Spleen (tissue), 11 donors: ENCODE measurements at regions not wholly inside any gene's neighbourhood (a gene's known extent, or its start where the extent isn't known, plus 50 kb on each side); places are given as distances from the start of the nearest gene placed in this dataset.

ENCODE experiments used
- DNase-seq: peaks from one replicate; pipeline ENCODE4 v3.0.0-alpha.2; 2020
- H3K27ac ChIP-seq, 8 donors: fragments of 200-600 bp; sonication (generic) in 7 of 8; 1 replicate in 4 of 8; 2 replicates in 4 of 8; pipeline versions ENCODE4 v1.5.0 to v1.8.0; 2016 to 2021; ENCODE audit warnings: inconsistent platforms in 4 of 8, mild to moderate bottlenecking in 4 of 8, moderate library complexity in 1 of 8
- H3K27me3 ChIP-seq, 7 donors: fragments of 200-600 bp; sonication (generic) in 6 of 7; replicated peaks in 1 of 7; 1 replicate in 4 of 7; 2 replicates in 3 of 7; pipeline versions ENCODE4 v1.5.0 to v1.8.0; 2016 to 2021; ENCODE audit warnings: inconsistent platforms in 3 of 7, mild to moderate bottlenecking in 1 of 7
- H3K36me3 ChIP-seq, 6 donors: fragments of 200-600 bp; sonication (generic) in 5 of 6; 1 replicate in 4 of 6; 2 replicates in 2 of 6; pipeline versions ENCODE4 v1.5.0 to v1.8.0; 2016 to 2021; ENCODE audit warnings: inconsistent platforms in 2 of 6
- H3K4me1 ChIP-seq, 6 donors: fragments of 200-600 bp; sonication (generic) in 5 of 6; 1 replicate in 3 of 6; 2 replicates in 3 of 6; pipeline versions ENCODE4 v1.5.0 to v1.8.0; 2016 to 2021; ENCODE audit warnings: inconsistent platforms in 3 of 6
- H3K4me3 ChIP-seq, 8 donors: fragments of 200-600 bp; sonication (generic) in 7 of 8; 1 replicate in 4 of 8; 2 replicates in 4 of 8; pipeline versions ENCODE4 v1.5.0 to v1.8.0; 2016 to 2021; ENCODE audit warnings: inconsistent platforms in 4 of 8, mild to moderate bottlenecking in 4 of 8, moderate library complexity in 2 of 8
- H3K9me3 ChIP-seq, 8 donors: fragments of 200-600 bp; sonication (generic) in 7 of 8; 1 replicate in 4 of 8; 2 replicates in 4 of 8; pipeline versions ENCODE4 v1.5.0 to v1.8.0; 2016 to 2021; ENCODE audit warnings: inconsistent platforms in 4 of 8
- POLR2A ChIP-seq, 3 donors: fragments of 450-650 bp; IDR thresholded peaks; one replicate each; pipeline ENCODE4 v1.5.1; 2017; ENCODE audit warnings: antibody characterized with exemption in 3 of 3, mild to moderate bottlenecking in 1 of 3
- POLR2AphosphoS5 ChIP-seq, 3 donors: sonication (generic); formaldehyde crosslinking; IDR thresholded peaks; one replicate each; pipeline ENCODE4 v1.5.1; 2017; ENCODE audit warnings: antibody characterized with exemption in 3 of 3
- WGBS, 5 donors: extraction: QIAGEN DNeasy Blood & Tissue Kit in 3 of 5; methylation state at CpG; one replicate each; pipeline versions ENCODE4 v1.1.5 to v1.1.7; 2013 to 2018; 5-methylcytosine and 5-hydroxymethylcytosine counted together
- intact Hi-C: fragments of 100-400 bp; cut with DNase I; formaldehyde crosslinking; loops from one replicate; pipeline ENCODE4 v1.15.0; 2023; ENCODE audit warnings: low total_unique reads
- TF ChIP-seq, protein P1 (sequence below), 11 experiments: fragments of 200-600 bp in 7 of 11; fragments of 450-650 bp in 4 of 11; sonication (generic) in 4 of 11; IDR thresholded peaks in 8 of 11; conservative IDR thresholded peaks in 3 of 11; 1 replicate in 7 of 11; 2 replicates in 4 of 11; pipeline versions ENCODE4 v1.4.0 to v1.8.0; 2016 to 2021; ENCODE audit warnings: antibody characterized with exemption in 11 of 11, inconsistent platforms in 4 of 11, mild to moderate bottlenecking in 1 of 11
- donor health status: healthy with polysubstance abuse.
- donor health status: DM: no; HTN: no; CAD: no; lungs with moderate emphysema.
- donor health status: DM: no; HTN: no; CAD: no.
- donor health status: Bipolar disorder and iron deficiency.
- donor health status: healthy.
- donor health status: DM: no; HTN: no; CAD: no.
- donor health status: DM: yes; HTN: yes; CAD: no.

GRCh38 chr5:107278774-107279173 is 392.0 kb downstream of the EFNA5 start:
- H3K4me3 ChIP-seq: no peak overlapping the region
- H3K4me1 ChIP-seq: no peaks in the 10 kb centered on the region
- intact Hi-C loops: no loop called here
- no peaks in the 10 kb centered on the region for H3K27me3 ChIP-seq
- no peak for TF ChIP-seq POLR2A (IDR thresholded peaks at IDR 0.05)
- no peaks in the 10 kb centered on the region for H3K9me3 ChIP-seq
- DNase-seq: no peak
- 61 to 82% (median 62%) methylated on average over 4 of the region's 4 CpGs for WGBS, 5 donors
- no peak overlapping the region for H3K27ac ChIP-seq
- H3K36me3 ChIP-seq: no peaks in the 10 kb centered on the region

GRCh38 chr5:107277485-107278125 is 393.1 kb downstream of the EFNA5 start:
- WGBS, 5 donors: 82 to 91% (median 88%) methylated on average over 5 of the region's 5 CpGs
- no peaks in the 10 kb centered on the region for H3K4me1 ChIP-seq
- no peaks in the 10 kb centered on the region for H3K27me3 ChIP-seq
- H3K27ac ChIP-seq: no peak overlapping the region
- intact Hi-C loops: no loop called here
- no peak for DNase-seq
- TF ChIP-seq POLR2A (IDR thresholded peaks at IDR 0.05) (no peak), POLR2AphosphoS5 (IDR thresholded peaks at IDR 0.05) (no peak)
- TF ChIP-seq, protein P1, sequence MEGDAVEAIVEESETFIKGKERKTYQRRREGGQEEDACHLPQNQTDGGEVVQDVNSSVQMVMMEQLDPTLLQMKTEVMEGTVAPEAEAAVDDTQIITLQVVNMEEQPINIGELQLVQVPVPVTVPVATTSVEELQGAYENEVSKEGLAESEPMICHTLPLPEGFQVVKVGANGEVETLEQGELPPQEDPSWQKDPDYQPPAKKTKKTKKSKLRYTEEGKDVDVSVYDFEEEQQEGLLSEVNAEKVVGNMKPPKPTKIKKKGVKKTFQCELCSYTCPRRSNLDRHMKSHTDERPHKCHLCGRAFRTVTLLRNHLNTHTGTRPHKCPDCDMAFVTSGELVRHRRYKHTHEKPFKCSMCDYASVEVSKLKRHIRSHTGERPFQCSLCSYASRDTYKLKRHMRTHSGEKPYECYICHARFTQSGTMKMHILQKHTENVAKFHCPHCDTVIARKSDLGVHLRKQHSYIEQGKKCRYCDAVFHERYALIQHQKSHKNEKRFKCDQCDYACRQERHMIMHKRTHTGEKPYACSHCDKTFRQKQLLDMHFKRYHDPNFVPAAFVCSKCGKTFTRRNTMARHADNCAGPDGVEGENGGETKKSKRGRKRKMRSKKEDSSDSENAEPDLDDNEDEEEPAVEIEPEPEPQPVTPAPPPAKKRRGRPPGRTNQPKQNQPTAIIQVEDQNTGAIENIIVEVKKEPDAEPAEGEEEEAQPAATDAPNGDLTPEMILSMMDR (IDR thresholded peaks at IDR 0.05 in 8 of 11, conservative IDR thresholded peaks at IDR 0.05 in 3 of 11): no peak
- no peaks in the 10 kb centered on the region for H3K9me3 ChIP-seq
- no peaks in the 10 kb centered on the region for H3K36me3 ChIP-seq
- H3K4me3 ChIP-seq: no peak overlapping the region

DNA sequence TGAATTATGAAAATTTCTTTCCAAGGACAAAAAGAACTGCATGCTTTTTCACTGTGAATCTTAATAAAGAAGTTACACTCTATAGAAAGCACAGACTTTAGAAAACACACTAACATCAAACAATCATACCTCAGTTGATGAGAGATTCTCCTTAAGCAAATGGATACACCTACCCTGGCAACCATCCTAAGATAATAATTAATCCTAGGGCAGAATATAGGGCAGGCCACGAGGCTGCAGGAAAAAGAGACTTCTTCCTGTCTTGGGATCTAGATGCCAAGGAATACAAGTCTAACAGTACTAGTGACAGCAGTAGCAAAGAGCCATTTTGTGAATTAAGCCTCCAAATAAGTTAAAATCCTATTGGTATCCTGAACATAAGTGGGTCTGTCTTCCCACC is 395.4 kb downstream of the EFNA5 start:
- no peak for TF ChIP-seq POLR2AphosphoS5 (IDR thresholded peaks at IDR 0.05)
- TF ChIP-seq POLR2A (IDR thresholded peaks at IDR 0.05): no peak
- TF ChIP-seq, protein P1 (IDR thresholded peaks at IDR 0.05 in 8 of 11, conservative IDR thresholded peaks at IDR 0.05 in 3 of 11): no peak
- H3K9me3 ChIP-seq: no peaks in the 10 kb centered on the region
- H3K27me3 ChIP-seq: no peaks in the 10 kb centered on the region
- no peak for DNase-seq
- 0 to 49% (median 0%) methylated on average over 1 of the region's 1 CpG for WGBS, 5 donors
- intact Hi-C loops: no loop called here
- H3K36me3 ChIP-seq: no peaks in the 10 kb centered on the region
- no peak overlapping the region for H3K27ac ChIP-seq
- H3K4me3 ChIP-seq: no peak overlapping the region
- no peaks in the 10 kb centered on the region for H3K4me1 ChIP-seq

- intact Hi-C loops: no loop called here
- no peak overlapping the region for H3K27ac ChIP-seq
- no peak for TF ChIP-seq POLR2AphosphoS5 (IDR thresholded peaks at IDR 0.05)
- TF ChIP-seq POLR2A (IDR thresholded peaks at IDR 0.05): no peak
- TF ChIP-seq, protein P1 (IDR thresholded peaks at IDR 0.05 in 8 of 11, conservative IDR thresholded peaks at IDR 0.05 in 3 of 11): no peak
- no peaks in the 10 kb centered on the region for H3K27me3 ChIP-seq
- no peaks in the 10 kb centered on the region for H3K4me1 ChIP-seq
- H3K36me3 ChIP-seq: no peaks in the 10 kb centered on the region
- no peaks in the 10 kb centered on the region for H3K9me3 ChIP-seq
- WGBS, 5 donors: 79 to 90% (median 89%) methylated on average over 1 of the region's 1 CpG
- DNase-seq: no peak
- no peak overlapping the region for H3K4me3 ChIP-seq
These were observed 396.2 kb downstream of the EFNA5 start for GRCh38 chr5:107274571-107274970.

DNA sequence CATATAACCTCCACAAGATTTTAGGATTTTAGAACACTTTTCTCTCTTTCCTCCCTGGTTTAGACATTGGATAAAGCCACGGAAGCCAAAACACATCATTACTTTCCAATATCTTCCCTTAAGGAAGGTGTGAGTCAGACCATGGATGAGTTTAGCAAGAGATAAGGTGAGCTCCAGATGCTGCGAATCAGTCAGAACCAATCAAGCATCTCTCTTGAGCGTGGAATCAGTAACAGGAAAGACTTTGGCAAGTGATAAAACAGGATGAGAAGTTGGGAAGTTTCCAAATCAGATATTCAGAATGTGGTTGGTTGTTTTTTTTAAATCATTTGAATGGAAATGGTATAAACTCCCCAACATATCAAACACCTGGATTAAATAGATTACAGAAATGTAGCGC is 397.8 kb downstream of the EFNA5 start:
- TF ChIP-seq POLR2AphosphoS5 (IDR thresholded peaks at IDR 0.05) (no peak), POLR2A (IDR thresholded peaks at IDR 0.05) (no peak)
- TF ChIP-seq, protein P1 (IDR thresholded peaks at IDR 0.05 in 8 of 11, conservative IDR thresholded peaks at IDR 0.05 in 3 of 11): no peak
- DNase-seq: no peak
- H3K4me3 ChIP-seq: no peak overlapping the region
- no peaks in the 10 kb centered on the region for H3K27me3 ChIP-seq
- no peaks in the 10 kb centered on the region for H3K4me1 ChIP-seq
- no peaks in the 10 kb centered on the region for H3K9me3 ChIP-seq
- H3K36me3 ChIP-seq: no peaks in the 10 kb centered on the region
- H3K27ac ChIP-seq: no peak overlapping the region
- WGBS, 5 donors: 62 to 79% (median 76%) methylated on average over 4 of the region's 4 CpGs
- intact Hi-C loops: no loop called here
